ENCODE measurements at regions not wholly inside any gene's neighbourhood (a gene's known extent, or its start where the extent isn't known, plus 50 kb on each side); places are given as distances from the start of the nearest gene placed in this dataset.

DNA sequence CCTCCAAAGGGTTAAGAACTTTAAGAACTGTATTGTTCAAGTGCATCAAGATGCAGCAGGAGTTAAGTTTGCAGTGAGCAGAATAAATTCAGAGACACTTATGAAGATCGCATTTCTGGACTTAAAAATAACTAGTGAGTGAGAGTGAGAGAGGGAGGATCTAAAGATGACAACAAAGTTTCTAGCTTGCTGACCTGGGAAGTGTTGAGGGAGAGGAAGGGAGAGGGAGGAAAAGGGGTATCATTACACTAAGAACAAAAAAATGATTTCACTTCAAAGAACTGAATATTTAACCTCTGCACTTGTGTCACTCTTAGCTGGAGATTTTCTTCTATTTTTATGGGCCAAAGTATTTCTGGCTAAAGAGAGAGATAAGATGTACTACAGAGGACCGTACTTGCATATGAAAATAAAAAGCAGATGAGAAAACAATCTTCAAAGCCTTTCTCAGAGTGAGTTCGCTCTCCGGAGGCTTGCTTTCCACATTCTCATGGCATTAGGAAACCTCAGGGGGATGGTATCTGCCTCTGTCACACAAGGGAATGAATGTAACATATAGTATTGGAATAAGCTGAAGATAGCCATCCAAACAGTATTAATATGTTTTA, 91.4 kb upstream of the TJP1 start:
- DNase-seq = no peak

GRCh38 chr15:29911705-29912104, 89.4 kb upstream of the TJP1 start:
- no peak for DNase-seq

DNA sequence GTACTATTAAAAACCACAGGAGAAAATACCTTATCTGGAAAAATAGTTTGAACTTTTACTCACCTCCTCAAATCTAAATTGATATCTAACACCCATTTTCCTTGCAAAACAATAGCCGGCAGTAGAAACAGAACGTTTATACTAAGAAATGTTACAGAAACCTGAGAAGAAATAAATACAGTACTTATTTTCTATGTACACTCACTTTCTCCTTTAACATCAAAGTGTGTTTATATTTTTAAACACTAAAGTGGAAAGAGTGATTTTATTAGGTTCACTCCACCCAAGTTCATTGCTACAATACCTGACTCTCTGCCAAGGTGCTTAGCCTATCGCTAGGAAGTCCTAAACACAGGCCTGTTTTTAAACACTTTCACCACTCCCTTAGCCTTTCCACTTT, 87.8 kb upstream of the TJP1 start:
- DNase-seq = no peak

- no peak for DNase-seq
Measured at GRCh38 chr15:29904757-29905417, 82.6 kb upstream of the TJP1 start.

DNA sequence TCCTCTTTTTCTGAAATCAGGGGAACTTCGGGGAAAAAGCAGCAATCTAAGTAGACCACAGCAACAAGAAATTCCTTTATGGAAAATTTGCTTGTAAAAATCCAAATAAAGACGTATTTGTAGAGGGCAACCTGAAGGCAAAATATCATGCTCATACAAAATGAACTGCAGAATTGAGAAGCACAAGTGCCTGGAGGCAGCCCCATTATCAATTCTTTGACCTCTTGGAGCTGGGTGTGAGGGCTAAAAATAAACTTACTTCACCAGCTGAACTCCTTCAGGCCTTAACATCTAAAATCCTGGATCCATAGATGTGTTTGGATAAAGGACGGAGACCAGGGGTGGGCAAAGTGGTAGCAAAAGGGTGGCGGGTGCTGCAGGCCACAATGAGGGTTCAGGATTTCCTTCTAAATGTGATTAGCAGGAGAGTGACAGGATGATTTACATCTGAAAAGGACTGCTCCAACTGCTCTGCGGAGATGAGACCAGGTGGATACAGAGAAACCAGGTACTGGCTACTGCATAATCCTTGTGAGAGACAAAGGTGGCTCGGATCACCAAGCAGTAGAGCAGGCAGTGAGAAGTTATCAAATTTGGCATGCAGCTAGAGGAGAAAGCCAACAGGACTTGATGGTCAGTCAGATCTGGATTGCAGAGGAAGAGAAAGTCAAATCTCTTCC, 81.7 kb upstream of the TJP1 start:
- no peak for DNase-seq

DNA sequence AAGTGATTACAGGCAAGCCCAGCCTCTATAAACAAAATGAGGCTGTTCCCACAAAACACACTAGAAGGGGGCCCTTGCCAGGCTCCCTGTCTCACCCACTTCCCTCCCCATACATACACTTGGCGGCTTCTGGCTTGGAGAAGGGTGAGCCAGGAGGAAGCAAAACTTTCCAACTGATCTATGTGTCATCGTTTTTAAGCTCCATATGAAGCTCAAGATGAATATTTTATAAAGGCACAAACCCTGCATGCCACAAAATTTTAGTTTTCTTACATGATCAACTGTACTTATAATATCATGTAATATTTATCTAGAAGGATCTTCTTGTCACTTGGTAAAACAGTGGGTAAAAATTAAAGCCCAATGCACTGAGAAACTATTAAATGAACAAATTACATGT, 80.8 kb upstream of the TJP1 start:
- no peak for DNase-seq

GRCh38 chr15:29900237-29901189, 78.2 kb upstream of the TJP1 start:
- DNase-seq = no peak

DNA sequence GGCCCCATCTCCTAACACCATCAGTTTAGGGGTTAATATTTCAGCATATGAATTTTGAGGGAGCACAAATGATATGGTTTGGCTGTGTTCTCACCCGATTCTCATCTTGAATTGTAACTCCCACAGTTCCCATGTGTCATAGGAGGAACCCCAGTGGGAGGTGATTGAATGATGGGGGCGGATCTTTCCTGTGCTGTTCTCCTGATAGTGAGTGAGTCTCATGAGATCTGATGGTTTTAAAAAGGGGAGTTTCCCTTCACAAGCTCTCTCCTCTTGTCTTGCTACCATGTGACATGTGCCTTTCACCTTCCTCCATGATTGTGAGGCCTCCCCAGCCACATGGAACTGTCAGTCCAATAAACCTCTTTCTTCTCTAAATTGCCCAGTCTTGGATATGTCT, 73.8 kb upstream of the TJP1 start:
- no peak for DNase-seq

DNA sequence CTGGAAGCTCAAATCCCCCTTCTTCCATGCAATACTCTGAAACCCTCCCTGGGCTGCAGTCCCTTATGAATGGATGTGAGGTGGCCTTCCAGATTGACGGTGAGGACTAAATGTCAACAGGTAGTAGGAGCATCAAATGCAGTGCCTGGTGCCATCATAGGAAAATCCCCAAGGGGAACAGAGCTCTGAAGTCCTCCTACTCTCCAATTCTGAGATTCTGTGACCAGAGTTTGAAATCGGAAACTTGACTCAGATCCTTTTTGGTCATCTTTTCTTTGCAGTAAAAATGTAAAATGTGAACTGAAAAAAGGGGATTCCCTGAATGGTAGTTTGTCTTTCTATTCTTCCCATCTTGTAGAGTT, 68.8 kb upstream of the TJP1 start:
- DNase-seq = no peak

- DNase-seq = no peak
Measured at GRCh38 chr15:29890336-29891095, 68.2 kb upstream of the TJP1 start.

DNA sequence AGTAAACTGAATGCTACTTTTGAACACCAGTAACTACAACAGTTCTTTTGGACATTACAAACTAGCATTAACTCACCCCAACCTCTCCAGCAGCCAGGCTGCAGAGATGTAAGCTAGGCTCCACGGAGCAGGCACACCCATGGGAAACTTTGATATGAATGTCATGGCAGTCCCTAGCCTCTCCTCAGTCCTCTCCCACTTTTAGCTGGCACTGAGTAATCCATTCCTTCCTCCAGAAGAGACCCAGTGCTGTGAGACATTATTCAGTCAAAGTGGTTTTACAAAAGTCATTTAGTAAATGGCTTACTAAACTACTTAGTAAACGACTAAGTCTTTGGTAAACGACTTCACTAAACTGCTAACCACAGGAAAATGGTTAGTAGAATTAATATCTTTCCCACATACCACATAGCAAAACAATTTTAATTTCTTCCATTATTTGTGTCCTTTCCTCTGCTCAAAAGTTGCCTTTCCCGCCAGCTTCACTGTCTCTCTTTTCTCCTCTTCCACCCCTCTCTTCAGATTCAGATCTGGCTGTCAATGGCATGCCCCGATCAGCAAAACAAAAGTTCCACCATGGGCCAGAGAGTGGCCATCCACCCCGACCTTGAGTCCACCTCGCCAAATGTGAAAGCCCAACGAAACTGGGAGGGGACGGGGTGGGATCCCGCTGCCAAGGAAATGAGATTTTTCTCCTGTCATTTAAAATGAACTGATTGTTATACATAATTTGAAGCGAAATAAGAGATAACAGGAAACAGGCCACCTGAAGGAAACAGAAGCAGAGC, 67.5 kb upstream of the TJP1 start:
- DNase-seq = no peak

GRCh38 chr15:29888646-29889045, 66.4 kb upstream of the TJP1 start:
- DNase-seq = no peak

DNA sequence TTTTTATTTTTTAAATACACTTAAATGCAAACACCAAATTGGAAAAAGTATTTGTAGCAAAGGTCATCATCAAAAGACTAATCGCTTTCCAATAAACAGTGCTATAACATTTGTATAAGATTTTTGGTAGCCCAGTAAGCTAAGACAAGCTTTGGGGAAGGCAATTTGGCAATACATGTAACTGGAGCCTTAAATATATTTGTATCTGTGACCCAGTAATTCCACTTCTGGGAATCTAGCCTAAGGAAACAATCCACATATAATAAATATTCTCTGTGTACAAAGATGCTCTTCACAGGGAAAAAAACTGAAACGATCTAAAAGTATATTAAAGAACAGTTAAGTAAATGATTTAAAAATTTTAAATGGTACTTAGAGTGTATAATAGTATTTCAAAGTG, 65.5 kb upstream of the TJP1 start:
- no peak for DNase-seq

DNA sequence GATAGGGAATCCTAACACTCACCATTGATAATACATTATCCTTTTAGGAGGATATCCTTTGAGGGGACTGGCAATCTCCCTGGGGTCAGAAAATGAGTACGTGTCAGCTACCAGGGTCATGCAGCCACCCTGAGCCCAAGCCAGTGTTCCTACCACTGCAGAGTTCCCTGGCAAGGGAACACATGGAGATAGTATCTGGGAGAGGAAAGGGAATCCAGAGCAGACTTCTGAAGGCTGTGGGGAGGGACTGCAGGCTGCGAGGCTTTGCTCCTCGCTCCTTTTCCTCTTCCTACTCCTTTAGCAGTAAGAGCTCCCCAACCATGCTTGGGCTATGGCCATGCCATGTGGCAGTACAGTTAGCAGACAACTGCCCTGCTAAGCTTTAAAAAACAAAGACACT, 62.9 kb upstream of the TJP1 start:
- no peak for DNase-seq

DNA sequence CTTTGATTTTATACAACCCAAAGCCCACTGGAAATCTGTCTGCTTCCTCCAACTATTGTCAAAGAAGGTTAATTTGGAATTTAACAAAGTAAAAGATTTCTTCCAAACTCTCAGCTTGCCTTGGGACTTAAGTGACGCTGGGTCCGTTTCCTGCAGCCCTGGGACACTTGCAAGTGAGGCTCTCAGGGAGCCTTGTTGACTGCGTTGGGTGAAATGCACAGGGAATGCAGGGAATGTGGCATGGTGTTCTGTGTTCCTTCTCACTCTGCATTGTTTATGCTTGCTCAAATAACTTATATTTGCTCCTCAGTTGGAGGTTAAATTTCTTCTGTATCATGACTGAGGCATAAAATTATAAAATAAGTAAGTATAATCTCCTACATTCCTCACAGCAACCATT, 60.9 kb upstream of the TJP1 start:
- no peak for DNase-seq

GRCh38 chr15:29880886-29881285, 58.6 kb upstream of the TJP1 start:
- DNase-seq = no peak

DNA sequence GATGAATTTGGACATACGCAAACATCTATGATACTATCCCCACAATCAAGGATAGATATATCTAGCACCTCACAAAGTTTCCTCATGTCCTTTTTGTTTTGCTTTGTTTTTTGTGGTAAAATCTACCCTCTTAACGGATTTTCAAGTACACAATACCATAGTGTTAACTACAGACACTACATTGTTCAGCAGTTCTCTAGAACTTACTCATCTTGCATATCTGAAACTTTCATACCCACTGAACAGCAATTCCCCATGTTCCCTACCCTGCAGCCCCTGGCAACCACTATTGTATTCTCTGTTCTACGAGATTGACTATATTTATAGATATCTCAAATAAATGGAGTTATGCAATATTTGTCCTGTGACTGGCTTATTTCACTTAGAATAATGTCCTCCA, 58.1 kb upstream of the TJP1 start:
- DNase-seq = no peak

GRCh38 chr15:29874977-29875376, 52.7 kb upstream of the TJP1 start:
- no peak for DNase-seq

DNA sequence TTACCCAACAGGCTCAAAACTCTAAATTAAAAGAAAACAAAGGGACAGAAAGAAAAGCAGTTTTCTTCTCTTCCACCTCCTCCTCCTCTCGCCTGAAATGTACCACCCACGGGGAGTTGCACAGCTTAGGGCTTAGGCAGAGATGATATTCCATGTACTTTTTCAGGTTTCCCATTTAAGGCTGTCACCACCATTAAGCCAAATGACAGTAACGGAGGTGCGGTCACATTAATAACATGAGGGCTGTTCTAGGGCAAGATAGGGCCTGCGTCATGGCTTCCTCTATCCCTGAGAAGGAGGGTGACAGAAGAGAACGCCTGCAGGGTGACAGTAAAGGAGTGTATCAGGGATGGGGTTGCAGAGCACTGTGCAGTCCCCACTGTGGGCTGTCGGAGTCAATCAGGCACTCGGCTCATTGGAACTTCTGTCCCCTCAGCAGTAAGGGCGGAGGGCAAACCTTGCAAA, 51.7 kb upstream of the TJP1 start:
- no peak for DNase-seq

- DNase-seq = no peak
Measured at GRCh38 chr15:29873264-29873663, 51.0 kb upstream of the TJP1 start.

GRCh38 chr15:29872716-29873115, 50.4 kb upstream of the TJP1 start:
- no peak for DNase-seq

Data from NCI-H1105 treated with DMSO at 0.1 percent for 48 hours (cell line).